ENCODE measurements at regions not wholly inside any gene's neighbourhood (a gene's known extent, or its start where the extent isn't known, plus 50 kb on each side); places are given as distances from the start of the nearest gene placed in this dataset.

DNA sequence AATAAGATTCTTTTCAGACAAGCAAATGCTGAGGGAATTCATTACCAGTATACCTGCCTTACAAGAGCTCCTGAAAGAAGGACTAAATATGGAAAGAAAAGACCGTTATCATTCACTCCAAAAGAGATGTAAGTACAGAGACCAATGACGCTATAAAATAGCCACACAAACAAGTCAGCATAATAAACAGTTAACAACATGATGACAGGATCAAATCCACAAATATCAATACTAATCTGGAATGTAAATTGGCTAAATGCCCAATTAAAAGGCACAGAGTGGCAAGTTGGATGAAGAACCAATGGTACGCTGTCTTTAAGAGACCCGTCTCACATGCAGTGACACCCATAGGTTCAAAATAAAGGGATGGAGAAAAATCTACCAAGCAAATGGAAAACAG, 349.6 kb upstream of the MPDZ start:
- Histone ChIP-seq H3K36me3 (ENCODE audit: control insufficient read depth in 2 of 2, extremely low read depth in 1 of 2, insufficient read depth in 2 of 2, low read length in 2 of 2) (no peaks in the 10 kb centered on the region), H3K4me3 (replicated peaks in 1 of 3; ENCODE audit: insufficient read depth in 1 of 3, low read depth in 1 of 3, low read length in 3 of 3) (no peak overlapping the region), H4K20me1 (replicated peaks; ENCODE audit: control insufficient read depth, extremely low read depth, insufficient read depth, low read length) (no peaks in the 10 kb centered on the region), H3K4me1 (ENCODE audit: control insufficient read depth, extremely low read depth, insufficient read depth, low read length) (no peaks in the 10 kb centered on the region), H3K27ac (ENCODE audit: insufficient read depth, low read depth, low read length) (no peak overlapping the region), H3K4me2 (ENCODE audit: insufficient read depth, low read length) (no peak overlapping the region), H3K9me3 (replicated peaks; ENCODE audit: control insufficient read depth, insufficient read depth, low read length) (no peaks in the 10 kb centered on the region), H3K9ac (replicated peaks; ENCODE audit: extremely low read depth, insufficient read depth, low read length) (no peak overlapping the region), H2AFZ (ENCODE audit: low read depth, low read length) (no peak overlapping the region), H3K9me1 (replicated peaks; ENCODE audit: control insufficient read depth, extremely low read depth, insufficient read depth, low read length) (no peaks in the 10 kb centered on the region), H3K27me3 (ENCODE audit: control insufficient read depth in 2 of 2, insufficient read depth in 2 of 2, low read length in 2 of 2) (no peaks in the 10 kb centered on the region), H3K79me2 (ENCODE audit: control insufficient read depth, insufficient read depth, low read length) (no peaks in the 10 kb centered on the region)
- ChIA-PET POLR2A (no interaction called here), CTCF (interaction anchor here (0.9 kb wide), 1 partner anchor 43 kb away, joined by 3 read pairs; no protein-coding TSS in a partner anchor)
- BruUV-seq (replicated peaks) = no TSS peak
- intact Hi-C loops (cut with micrococcal nuclease) = no loop called here
- DNase-seq (ENCODE audit: low read depth, low spot score) (no peak), FAIRE-seq (no peak)
- TF ChIP-seq, protein P1, sequence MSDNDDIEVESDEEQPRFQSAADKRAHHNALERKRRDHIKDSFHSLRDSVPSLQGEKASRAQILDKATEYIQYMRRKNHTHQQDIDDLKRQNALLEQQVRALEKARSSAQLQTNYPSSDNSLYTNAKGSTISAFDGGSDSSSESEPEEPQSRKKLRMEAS (IDR thresholded peaks at IDR 0.05; ENCODE audit: insufficient read depth, insufficient read length) = no peak
- TF ChIP-seq, protein P2, sequence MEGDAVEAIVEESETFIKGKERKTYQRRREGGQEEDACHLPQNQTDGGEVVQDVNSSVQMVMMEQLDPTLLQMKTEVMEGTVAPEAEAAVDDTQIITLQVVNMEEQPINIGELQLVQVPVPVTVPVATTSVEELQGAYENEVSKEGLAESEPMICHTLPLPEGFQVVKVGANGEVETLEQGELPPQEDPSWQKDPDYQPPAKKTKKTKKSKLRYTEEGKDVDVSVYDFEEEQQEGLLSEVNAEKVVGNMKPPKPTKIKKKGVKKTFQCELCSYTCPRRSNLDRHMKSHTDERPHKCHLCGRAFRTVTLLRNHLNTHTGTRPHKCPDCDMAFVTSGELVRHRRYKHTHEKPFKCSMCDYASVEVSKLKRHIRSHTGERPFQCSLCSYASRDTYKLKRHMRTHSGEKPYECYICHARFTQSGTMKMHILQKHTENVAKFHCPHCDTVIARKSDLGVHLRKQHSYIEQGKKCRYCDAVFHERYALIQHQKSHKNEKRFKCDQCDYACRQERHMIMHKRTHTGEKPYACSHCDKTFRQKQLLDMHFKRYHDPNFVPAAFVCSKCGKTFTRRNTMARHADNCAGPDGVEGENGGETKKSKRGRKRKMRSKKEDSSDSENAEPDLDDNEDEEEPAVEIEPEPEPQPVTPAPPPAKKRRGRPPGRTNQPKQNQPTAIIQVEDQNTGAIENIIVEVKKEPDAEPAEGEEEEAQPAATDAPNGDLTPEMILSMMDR (IDR thresholded peaks at IDR 0.05; ENCODE audit: extremely low read depth in 1 of 2, insufficient read depth in 1 of 2, low read depth in 1 of 2, low read length in 2 of 2) = no peak
- TF ChIP-seq GATA2 (IDR thresholded peaks at IDR 0.05; ENCODE audit: insufficient read depth, insufficient read length, low read depth, low read length) = no peak
- no peak for TF ChIP-seq FOS (IDR thresholded peaks at IDR 0.05; ENCODE audit: borderline replicate concordance, insufficient read depth, low read length)
- TF ChIP-seq JUN (IDR thresholded peaks at IDR 0.05; ENCODE audit: borderline replicate concordance, insufficient read depth, insufficient read length, low read depth) = no peak
- no peak for TF ChIP-seq MYC (IDR thresholded peaks at IDR 0.05; ENCODE audit: low read depth, low read length)
- no peak for TF ChIP-seq POLR2A (IDR thresholded peaks at IDR 0.05; ENCODE audit: low read depth, low read length)
- TF ChIP-seq POLR2AphosphoS5 (IDR thresholded peaks at IDR 0.05; ENCODE audit: insufficient read depth, low read depth, low read length) = no peak
- no peak for TF ChIP-seq EZH2 (IDR thresholded peaks at IDR 0.05; ENCODE audit: borderline replicate concordance, low read depth, low read length, severe bottlenecking)
- dilution Hi-C loops (cut with MboI; ENCODE audit: extremely low pct_ligation_motif_present, low sequenced_read_pairs) = no loop called here

Data from endothelial cell of umbilical vein (primary cell).